ENCODE measurements at regions not wholly inside any gene's neighbourhood (a gene's known extent, or its start where the extent isn't known, plus 50 kb on each side); places are given as distances from the start of the nearest gene placed in this dataset.
"Not testable (repeated sequence)": the region's sequence is repeated elsewhere in the genome, so short reads cannot be mapped to it uniquely, and the experiment has no call there.

- TF ChIP-seq CTCF, POLR2AphosphoS5 (IDR thresholded peaks at IDR 0.05): not testable (repeated sequence)
These were observed 526.7 kb downstream of the FOXD4L4 start for GRCh38 chr9:66263621-66264020.
